MCF 10A (cell line): ENCODE measurements at regions not wholly inside any gene's neighbourhood (a gene's known extent, or its start where the extent isn't known, plus 50 kb on each side); places are given as distances from the start of the nearest gene placed in this dataset.

Source experiments
- BruUV-seq: library from RNA; stranded (reverse); fragments of 400-500 nt; replicated peaks from 2 replicates; lab custom pipeline; 2021; lab: Mats Ljungman, UMichigan
- CTCF ChIA-PET: fragments of 300-600 bp; sonication (Branson Sonifier 250); formaldehyde crosslinking; extraction: SDS; loops from one replicate; lab custom pipeline; 2021; ENCODE audit warnings: antibody characterized with exemption, inconsistent platforms; lab: Yijun Ruan, JAX
- POLR2A ChIA-PET: fragments of 300-600, 350-650 bp; sonication (Branson Sonifier 250); formaldehyde crosslinking; extraction: SDS; loops from one replicate; lab custom pipeline; 2020; ENCODE audit warnings: antibody characterized with exemption, inconsistent platforms; lab: Yijun Ruan, JAX
- DNase-seq: peaks from one replicate; pipeline ENCODE4 v3.0.0-alpha.2; 2018; ENCODE audit not compliant: unreplicated experiment
- H3K27ac Mint-ChIP-seq: one replicate; pipeline ENCODE4 v1.8.0; 2022; ENCODE audit warnings: mild to moderate bottlenecking, low read depth, mixed read lengths; ENCODE audit not compliant: unreplicated experiment
- H3K27me3 Mint-ChIP-seq: one replicate; pipeline ENCODE4 v1.8.0; 2022; ENCODE audit warnings: mixed read lengths; ENCODE audit not compliant: insufficient read depth, unreplicated experiment
- H3K36me3 Mint-ChIP-seq: one replicate; pipeline ENCODE4 v1.8.0; 2022; ENCODE audit warnings: mild to moderate bottlenecking, moderate library complexity, mixed read lengths; ENCODE audit not compliant: insufficient read depth, unreplicated experiment
- H3K4me1 Mint-ChIP-seq: one replicate; pipeline ENCODE4 v1.8.0; 2022; ENCODE audit warnings: mixed read lengths; ENCODE audit not compliant: insufficient read depth, unreplicated experiment
- H3K4me3 Mint-ChIP-seq: one replicate; pipeline ENCODE4 v1.8.0; 2022; ENCODE audit warnings: mild to moderate bottlenecking, moderate library complexity, mixed read lengths; ENCODE audit not compliant: unreplicated experiment
- H3K9me3 Mint-ChIP-seq: one replicate; pipeline ENCODE4 v1.8.0; 2022; ENCODE audit warnings: mixed read lengths; ENCODE audit not compliant: unreplicated experiment
- intact Hi-C: fragments of 100-400 bp; cut with micrococcal nuclease; formaldehyde crosslinking; loops from 2 replicates; pipeline ENCODE4 v1.14.1; 2022
- TF ChIP-seq, protein P1 (sequence below): fragments of 200-600 bp; IDR thresholded peaks from one replicate; pipeline ENCODE4 v1.8.0; 2022; ENCODE audit warnings: antibody characterized with exemption, mild to moderate bottlenecking; ENCODE audit not compliant: unreplicated experiment

- H3K36me3 Mint-ChIP-seq, result no peaks in the 10 kb centered on the region
- no peaks in the 10 kb centered on the region for H3K4me1 Mint-ChIP-seq
- POLR2A ChIA-PET, result interaction anchor here (1.0 kb wide), 1 partner anchor 10 kb away, joined by 3 read pairs; no protein-coding TSS in a partner anchor
- CTCF ChIA-PET, result interaction anchor here (0.6 to 1.8 kb wide), 3 partner anchors 20 to 55 kb away, joined by 3 to 4 read pairs (median 3); no protein-coding TSS in a partner anchor
- TF ChIP-seq, protein P1, sequence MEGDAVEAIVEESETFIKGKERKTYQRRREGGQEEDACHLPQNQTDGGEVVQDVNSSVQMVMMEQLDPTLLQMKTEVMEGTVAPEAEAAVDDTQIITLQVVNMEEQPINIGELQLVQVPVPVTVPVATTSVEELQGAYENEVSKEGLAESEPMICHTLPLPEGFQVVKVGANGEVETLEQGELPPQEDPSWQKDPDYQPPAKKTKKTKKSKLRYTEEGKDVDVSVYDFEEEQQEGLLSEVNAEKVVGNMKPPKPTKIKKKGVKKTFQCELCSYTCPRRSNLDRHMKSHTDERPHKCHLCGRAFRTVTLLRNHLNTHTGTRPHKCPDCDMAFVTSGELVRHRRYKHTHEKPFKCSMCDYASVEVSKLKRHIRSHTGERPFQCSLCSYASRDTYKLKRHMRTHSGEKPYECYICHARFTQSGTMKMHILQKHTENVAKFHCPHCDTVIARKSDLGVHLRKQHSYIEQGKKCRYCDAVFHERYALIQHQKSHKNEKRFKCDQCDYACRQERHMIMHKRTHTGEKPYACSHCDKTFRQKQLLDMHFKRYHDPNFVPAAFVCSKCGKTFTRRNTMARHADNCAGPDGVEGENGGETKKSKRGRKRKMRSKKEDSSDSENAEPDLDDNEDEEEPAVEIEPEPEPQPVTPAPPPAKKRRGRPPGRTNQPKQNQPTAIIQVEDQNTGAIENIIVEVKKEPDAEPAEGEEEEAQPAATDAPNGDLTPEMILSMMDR, result no peak
- no peak for DNase-seq
- H3K4me3 Mint-ChIP-seq, result no peak overlapping the region
- H3K27me3 Mint-ChIP-seq, result no peaks in the 10 kb centered on the region
- H3K9me3 Mint-ChIP-seq, result no peaks in the 10 kb centered on the region
- intact Hi-C loops, result no loop called here
- BruUV-seq, result no TSS peak
- H3K27ac Mint-ChIP-seq, result no peak overlapping the region
Observed at GRCh38 chr15:47443839-47444238, 273.5 kb upstream of the SEMA6D start.

DNA sequence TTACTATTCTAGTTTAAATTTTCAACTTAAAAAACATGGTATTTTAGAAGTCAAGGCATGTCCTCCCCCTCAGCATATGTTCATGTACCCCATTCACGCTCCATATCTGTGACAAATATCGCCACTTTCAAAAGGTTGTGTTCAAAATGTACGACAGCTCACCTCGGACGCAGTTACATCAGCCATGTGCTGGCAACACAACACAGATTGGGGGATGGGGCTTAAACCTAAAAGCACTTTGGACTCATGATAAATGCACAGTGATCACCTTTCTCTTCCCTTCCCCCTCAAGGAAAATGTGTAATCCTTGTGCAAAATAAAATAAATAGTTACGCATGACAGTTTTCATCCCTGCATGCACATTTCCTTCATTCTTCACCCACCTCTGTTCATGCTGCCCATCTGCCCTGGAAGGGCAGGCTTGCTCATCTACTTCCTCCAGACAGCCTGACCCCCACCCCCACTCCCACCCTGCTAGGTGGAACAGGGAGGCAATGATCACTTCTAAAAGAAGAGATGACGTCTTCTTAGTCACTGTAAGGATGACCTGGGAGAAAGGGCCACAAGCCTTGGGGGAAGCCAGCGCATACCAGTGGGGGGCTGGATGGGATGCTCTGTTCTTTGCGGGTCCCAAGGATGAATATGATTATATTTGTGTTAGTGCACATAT is 271.4 kb upstream of the SEMA6D start:
- BruUV-seq, result no TSS peak
- ChIA-PET CTCF (no interaction called here), POLR2A (no interaction called here)
- Mint-ChIP-seq H3K27me3 (no peaks in the 10 kb centered on the region), H3K36me3 (no peaks in the 10 kb centered on the region), H3K9me3 (no peaks in the 10 kb centered on the region), H3K4me1 (no peaks in the 10 kb centered on the region), H3K4me3 (no peak overlapping the region), H3K27ac (no peak overlapping the region)
- no peak for DNase-seq
- TF ChIP-seq, protein P1, result no peak
- intact Hi-C loops, result no loop called here

DNA sequence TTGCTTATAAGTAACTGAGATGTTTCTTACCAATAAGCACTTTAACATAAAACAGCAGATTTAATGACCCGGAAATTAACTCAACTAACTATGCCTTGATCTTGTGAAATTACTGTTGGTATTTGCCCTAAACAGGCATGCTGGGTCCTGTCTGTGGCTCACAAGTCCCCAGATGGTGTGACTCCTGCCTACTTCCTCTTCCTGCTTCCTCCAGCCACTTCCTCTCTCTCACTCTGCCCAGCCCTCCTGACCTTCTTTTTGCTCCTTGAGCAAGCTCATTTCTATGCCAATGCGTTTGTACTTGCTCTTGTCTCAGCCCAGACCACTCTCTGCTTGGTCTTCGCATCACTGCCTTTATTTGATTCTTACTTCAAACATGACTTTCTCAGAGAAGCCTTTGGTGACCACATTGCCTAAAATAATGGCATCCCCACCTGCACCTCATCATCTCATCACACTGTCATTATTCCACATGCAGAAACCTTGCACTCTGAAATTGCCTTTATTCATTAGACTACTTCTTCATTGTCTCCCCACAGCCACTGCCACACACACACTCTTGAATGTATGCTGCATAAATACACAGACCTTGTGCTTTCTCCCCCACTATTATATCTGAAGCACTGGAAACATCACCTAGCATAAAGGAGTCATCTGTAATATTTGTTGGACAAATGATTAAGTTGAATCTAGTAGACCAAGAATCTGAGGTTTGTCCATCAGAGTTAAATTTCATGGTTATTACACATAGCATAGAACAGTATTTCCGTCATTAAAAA is 256.3 kb upstream of the SEMA6D start:
- POLR2A ChIA-PET, result interaction anchor here (0.7 kb wide), 2 partner anchors 185 to 298 kb away, joined by 3 to 5 read pairs; no protein-coding TSS in a partner anchor
- no peaks in the 10 kb centered on the region for H3K36me3 Mint-ChIP-seq
- CTCF ChIA-PET, result interaction anchor here (0.6 to 0.9 kb wide), 2 partner anchors 8 to 11 kb away, joined by 3 to 5 read pairs; no protein-coding TSS in a partner anchor
- no peak overlapping the region for H3K4me3 Mint-ChIP-seq
- H3K27ac Mint-ChIP-seq, result no peak overlapping the region
- no TSS peak for BruUV-seq
- peaks cover 12% of the 10 kb centered on the region for H3K9me3 Mint-ChIP-seq
- TF ChIP-seq, protein P1, result no peak
- intact Hi-C loops, result no loop called here
- peaks cover 8% of the 10 kb centered on the region for H3K4me1 Mint-ChIP-seq
- DNase-seq, result no peak
- H3K27me3 Mint-ChIP-seq, result no peaks in the 10 kb centered on the region

DNA sequence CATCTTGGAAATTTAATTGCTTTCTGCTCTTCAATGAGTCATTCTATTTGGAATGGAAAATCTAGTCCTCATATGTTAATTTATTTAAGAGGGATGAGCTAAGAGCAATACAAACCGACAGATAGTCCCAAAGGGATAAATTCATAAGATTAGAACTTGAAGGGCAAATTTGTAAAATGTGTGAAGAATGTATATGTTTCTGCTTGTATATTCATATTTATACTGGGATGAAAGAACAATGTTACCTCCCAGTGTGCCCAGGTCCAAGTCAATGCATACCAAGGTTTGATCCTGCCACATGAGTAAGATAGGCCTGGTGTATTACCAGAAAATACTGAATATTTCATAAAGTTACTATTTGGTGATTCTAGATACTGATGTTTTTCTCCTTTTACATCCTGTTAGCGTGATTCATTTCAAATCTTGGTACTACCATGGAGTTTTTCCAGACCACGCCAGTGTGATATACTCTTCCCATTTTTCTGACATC is 255.6 kb upstream of the SEMA6D start:
- no peaks in the 10 kb centered on the region for H3K36me3 Mint-ChIP-seq
- H3K4me3 Mint-ChIP-seq, result no peak overlapping the region
- no TSS peak for BruUV-seq
- H3K27me3 Mint-ChIP-seq, result no peaks in the 10 kb centered on the region
- peaks cover 12% of the 10 kb centered on the region for H3K9me3 Mint-ChIP-seq
- H3K4me1 Mint-ChIP-seq, result peaks cover 8% of the 10 kb centered on the region
- POLR2A ChIA-PET, result interaction anchor here (0.7 kb wide), 1 partner anchor 184 kb away, joined by 5 read pairs; no protein-coding TSS in a partner anchor
- intact Hi-C loops, result no loop called here
- no peak for DNase-seq
- TF ChIP-seq, protein P1, result no peak
- CTCF ChIA-PET, result interaction anchor here (0.9 kb wide), 1 partner anchor 8 kb away, joined by 5 read pairs; no protein-coding TSS in a partner anchor
- no peak overlapping the region for H3K27ac Mint-ChIP-seq
